Smooth muscle cell (in vitro differentiated cells): ENCODE measurements at regions not wholly inside any gene's neighbourhood (a gene's known extent, or its start where the extent isn't known, plus 50 kb on each side); places are given as distances from the start of the nearest gene placed in this dataset.

ENCODE experiments used
- DNase-seq: peaks from one replicate; lab custom pipeline; 2025; ENCODE audit not compliant: unreplicated experiment; lab: John Stamatoyannopoulos, UW
- H2AFZ ChIP-seq: fragments of 200-600 bp; sonication (generic); 2 replicates; pipeline ENCODE4 v1.6.0; 2016; ENCODE audit warnings: antibody characterized with exemption, low read depth, mild to moderate bottlenecking
- H3F3A ChIP-seq: fragments of 200-600 bp; sonication (generic); 2 replicates; pipeline ENCODE4 v1.6.0; 2017; ENCODE audit warnings: antibody characterized with exemption, low read depth
- H3K27ac ChIP-seq: fragments of 200-600 bp; sonication (generic); 2 replicates; pipeline ENCODE4 v1.5.1; 2016; ENCODE audit warnings: low read depth, mild to moderate bottlenecking
- H3K27me3 ChIP-seq: fragments of 200-600 bp; sonication (generic); 2 replicates; pipeline ENCODE4 v1.6.1; 2016; ENCODE audit warnings: low read depth, mild to moderate bottlenecking
- H3K36me3 ChIP-seq: fragments of 200-600 bp; sonication (generic); 2 replicates; pipeline ENCODE4 v1.5.1; 2016; ENCODE audit warnings: low read depth
- H3K4me1 ChIP-seq: fragments of 200-600 bp; sonication (generic); 2 replicates; pipeline ENCODE4 v1.5.1; 2016; ENCODE audit warnings: low read depth
- H3K4me2 ChIP-seq: fragments of 200-600 bp; sonication (generic); 2 replicates; pipeline ENCODE4 v1.6.0; 2016; ENCODE audit warnings: mild to moderate bottlenecking
- H3K4me3 ChIP-seq: fragments of 200-600 bp; sonication (generic); 2 replicates; pipeline ENCODE4 v1.5.1; 2016; ENCODE audit warnings: mild to moderate bottlenecking
- H3K79me2 ChIP-seq: fragments of 200-600 bp; sonication (generic); 2 replicates; pipeline ENCODE4 v1.6.0; 2016; ENCODE audit warnings: low read depth, mild to moderate bottlenecking
- H3K9ac ChIP-seq: fragments of 200-600 bp; sonication (generic); 2 replicates; pipeline ENCODE4 v1.6.0; 2016; ENCODE audit warnings: low read depth
- H3K9me3 ChIP-seq: fragments of 200-600 bp; sonication (generic); replicated peaks from 2 replicates; pipeline ENCODE4 v1.5.1; 2016; ENCODE audit warnings: low read depth
- H4K20me1 ChIP-seq: fragments of 200-600 bp; sonication (generic); 2 replicates; pipeline ENCODE4 v1.6.0; 2016; ENCODE audit warnings: low read depth
- CTCF ChIP-seq: fragments of 200-600 bp; sonication (generic); IDR thresholded peaks from 2 replicates; pipeline ENCODE4 v1.5.1; 2017; ENCODE audit warnings: borderline replicate concordance, mild to moderate bottlenecking, antibody characterized with exemption; ENCODE audit not compliant: insufficient read depth, poor library complexity, severe bottlenecking
- WGBS: methylation state at CpG from one replicate; pipeline ENCODE4 v1.1.7; 2016; ENCODE audit warnings: low lambda C conversion rate; 5-methylcytosine and 5-hydroxymethylcytosine counted together

- Histone ChIP-seq H2AFZ (no peak overlapping the region), H3K9ac (no peak overlapping the region), H3K4me3 (no peak overlapping the region), H3K27ac (no peak overlapping the region), H3K36me3 (no peaks in the 10 kb centered on the region), H3K9me3 (no peaks in the 10 kb centered on the region), H4K20me1 (no peaks in the 10 kb centered on the region), H3K4me2 (no peak overlapping the region), H3K27me3 (no peaks in the 10 kb centered on the region), H3K4me1 (no peaks in the 10 kb centered on the region), H3F3A (no peaks in the 10 kb centered on the region), H3K79me2 (no peaks in the 10 kb centered on the region)
- TF ChIP-seq CTCF, result no peak
- 97% methylated on average over 5 of the region's 5 CpGs for WGBS
- DNase-seq, result no peak
Observed at GRCh38 chr2:5569256-5569655, 122.9 kb upstream of the SOX11 start.

- Histone ChIP-seq H3K27ac (no peak overlapping the region), H3K4me2 (no peak overlapping the region)
- 91% methylated on average over 3 of the region's 3 CpGs for WGBS
Observed at GRCh38 chr2:5576015-5576414, 116.2 kb upstream of the SOX11 start.

GRCh38 chr2:5587766-5588165 lies 104.4 kb upstream of the SOX11 start:
- Histone ChIP-seq H3F3A (no peaks in the 10 kb centered on the region), H3K4me2 (no peak overlapping the region), H3K4me3 (no peak overlapping the region), H3K9ac (no peak overlapping the region), H2AFZ (no peak overlapping the region), H4K20me1 (no peaks in the 10 kb centered on the region), H3K79me2 (no peaks in the 10 kb centered on the region), H3K9me3 (no peaks in the 10 kb centered on the region), H3K36me3 (no peaks in the 10 kb centered on the region), H3K27ac (no peak overlapping the region), H3K4me1 (no peaks in the 10 kb centered on the region), H3K27me3 (peaks cover 24% of the 10 kb centered on the region)
- no peak for TF ChIP-seq CTCF
- DNase-seq, result no peak
- WGBS, result 84% methylated on average over 11 of the region's 11 CpGs

More at GRCh38 chr2:5576015-5576414, 116.2 kb upstream of the SOX11 start:
- TF ChIP-seq CTCF, result no peak
- no peak for DNase-seq
- H2AFZ ChIP-seq, result no peak overlapping the region
- H4K20me1 ChIP-seq, result no peaks in the 10 kb centered on the region
- H3K9me3 ChIP-seq, result no peaks in the 10 kb centered on the region
- no peaks in the 10 kb centered on the region for H3K4me1 ChIP-seq
- H3K36me3 ChIP-seq, result no peaks in the 10 kb centered on the region
- no peak overlapping the region for H3K9ac ChIP-seq
- H3F3A ChIP-seq, result no peaks in the 10 kb centered on the region
- H3K27me3 ChIP-seq, result no peaks in the 10 kb centered on the region
- no peak overlapping the region for H3K4me3 ChIP-seq
- no peaks in the 10 kb centered on the region for H3K79me2 ChIP-seq

- Histone ChIP-seq H4K20me1 (no peaks in the 10 kb centered on the region), H3K27me3 (peaks cover 24% of the 10 kb centered on the region), H3K36me3 (no peaks in the 10 kb centered on the region), H3K4me2 (no peak overlapping the region), H3K4me1 (no peaks in the 10 kb centered on the region), H3K4me3 (no peak overlapping the region), H3K9me3 (no peaks in the 10 kb centered on the region), H3F3A (no peaks in the 10 kb centered on the region), H3K79me2 (no peaks in the 10 kb centered on the region), H2AFZ (no peak overlapping the region), H3K27ac (no peak overlapping the region), H3K9ac (no peak overlapping the region)
- no peak for TF ChIP-seq CTCF
- WGBS, result 88% methylated on average over 1 of the region's 1 CpG
- DNase-seq, result no peak
Observed at GRCh38 chr2:5588601-5589000, 103.6 kb upstream of the SOX11 start.
